ENCODE measurements at regions not wholly inside any gene's neighbourhood (a gene's known extent, or its start where the extent isn't known, plus 50 kb on each side); places are given as distances from the start of the nearest gene placed in this dataset.
A peak's percentile ranks its signal among the peaks of the same experiment; 100 is the strongest.

GRCh38 chr3:124491098-124491497 lies 239.2 kb upstream of the UMPS start:
- TF ChIP-seq, protein P1, sequence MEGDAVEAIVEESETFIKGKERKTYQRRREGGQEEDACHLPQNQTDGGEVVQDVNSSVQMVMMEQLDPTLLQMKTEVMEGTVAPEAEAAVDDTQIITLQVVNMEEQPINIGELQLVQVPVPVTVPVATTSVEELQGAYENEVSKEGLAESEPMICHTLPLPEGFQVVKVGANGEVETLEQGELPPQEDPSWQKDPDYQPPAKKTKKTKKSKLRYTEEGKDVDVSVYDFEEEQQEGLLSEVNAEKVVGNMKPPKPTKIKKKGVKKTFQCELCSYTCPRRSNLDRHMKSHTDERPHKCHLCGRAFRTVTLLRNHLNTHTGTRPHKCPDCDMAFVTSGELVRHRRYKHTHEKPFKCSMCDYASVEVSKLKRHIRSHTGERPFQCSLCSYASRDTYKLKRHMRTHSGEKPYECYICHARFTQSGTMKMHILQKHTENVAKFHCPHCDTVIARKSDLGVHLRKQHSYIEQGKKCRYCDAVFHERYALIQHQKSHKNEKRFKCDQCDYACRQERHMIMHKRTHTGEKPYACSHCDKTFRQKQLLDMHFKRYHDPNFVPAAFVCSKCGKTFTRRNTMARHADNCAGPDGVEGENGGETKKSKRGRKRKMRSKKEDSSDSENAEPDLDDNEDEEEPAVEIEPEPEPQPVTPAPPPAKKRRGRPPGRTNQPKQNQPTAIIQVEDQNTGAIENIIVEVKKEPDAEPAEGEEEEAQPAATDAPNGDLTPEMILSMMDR (conservative IDR thresholded peaks at IDR 0.05; ENCODE audit: low read depth, low read length) = no peak
- no peak for DNase-seq (ENCODE audit: low read depth)
- H3K4me3 ChIP-seq (ENCODE audit: low read depth, low read length) = no peak overlapping the region

DNA sequence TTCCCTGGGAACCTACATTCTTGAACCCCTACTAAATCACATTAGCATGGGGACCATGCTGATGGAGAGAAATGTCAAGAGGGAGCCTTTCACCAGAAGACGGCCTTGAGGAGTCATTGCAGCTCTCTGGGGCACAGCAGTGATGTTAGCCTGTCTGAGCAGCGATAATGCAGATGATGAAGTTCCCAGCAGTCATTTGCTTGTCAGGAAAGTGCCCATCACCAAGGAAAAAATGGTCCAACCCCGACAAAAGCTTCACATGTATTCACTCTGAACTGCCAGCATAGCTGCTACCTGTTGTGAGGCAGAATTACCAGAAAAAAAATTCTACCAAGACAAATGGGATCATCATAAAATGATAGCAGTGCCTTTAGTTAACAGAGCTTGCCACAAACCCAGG lies 238.4 kb upstream of the UMPS start:
- no peak overlapping the region for H3K4me3 ChIP-seq (ENCODE audit: low read depth, low read length)
- TF ChIP-seq, protein P1 (conservative IDR thresholded peaks at IDR 0.05; ENCODE audit: low read depth, low read length) = no peak
- no peak for DNase-seq (ENCODE audit: low read depth)

DNA sequence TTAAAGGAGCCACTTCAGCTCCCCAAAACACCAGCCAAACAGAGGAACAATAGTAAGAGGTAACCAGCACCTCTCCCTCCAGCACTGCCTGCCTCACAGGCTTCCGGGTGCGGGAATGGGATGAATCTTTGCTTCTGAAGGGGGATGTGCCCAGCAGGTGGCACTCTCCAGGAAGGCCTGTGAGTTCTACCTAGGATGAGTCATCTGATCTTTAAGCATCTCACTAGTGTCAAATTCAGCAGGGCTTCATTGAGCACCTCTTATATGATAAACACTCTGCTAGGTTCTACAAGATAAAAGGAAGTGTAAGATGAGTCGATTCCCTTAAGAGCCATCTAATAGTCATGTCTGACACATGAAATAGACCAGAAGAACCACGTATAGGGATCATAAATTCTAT lies 237.4 kb upstream of the UMPS start:
- DNase-seq (ENCODE audit: low read depth) = no peak

DNA sequence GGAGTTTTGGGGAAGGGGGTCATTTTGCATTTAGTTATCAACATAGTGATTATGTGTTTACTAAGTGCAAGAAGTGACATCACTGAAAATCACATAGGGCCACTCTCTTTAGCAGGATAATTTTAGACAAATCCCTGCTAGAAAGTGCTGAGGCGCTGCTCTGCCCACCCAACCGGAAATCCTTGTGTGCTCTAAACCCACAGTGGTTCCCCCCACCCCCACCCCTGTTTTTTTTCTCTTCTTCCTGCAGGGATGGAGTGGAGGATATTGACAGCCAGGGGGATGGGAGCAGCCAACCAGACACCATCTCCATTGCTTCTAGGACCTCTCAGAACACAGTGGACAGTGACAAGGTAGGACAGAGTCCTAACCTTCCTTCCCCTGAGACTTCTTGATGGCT lies 234.2 kb upstream of the UMPS start:
- TF ChIP-seq, protein P1 (conservative IDR thresholded peaks at IDR 0.05; ENCODE audit: low read depth, low read length) = no peak
- no peak for DNase-seq (ENCODE audit: low read depth)
- no peak overlapping the region for H3K4me3 ChIP-seq (ENCODE audit: low read depth, low read length)

More for the DNA sequence above, 237.4 kb upstream of the UMPS start:
- H3K4me3 ChIP-seq (ENCODE audit: low read depth, low read length) = no peak overlapping the region
- TF ChIP-seq, protein P1 (conservative IDR thresholded peaks at IDR 0.05; ENCODE audit: low read depth, low read length) = peak; percentile 91

DNA sequence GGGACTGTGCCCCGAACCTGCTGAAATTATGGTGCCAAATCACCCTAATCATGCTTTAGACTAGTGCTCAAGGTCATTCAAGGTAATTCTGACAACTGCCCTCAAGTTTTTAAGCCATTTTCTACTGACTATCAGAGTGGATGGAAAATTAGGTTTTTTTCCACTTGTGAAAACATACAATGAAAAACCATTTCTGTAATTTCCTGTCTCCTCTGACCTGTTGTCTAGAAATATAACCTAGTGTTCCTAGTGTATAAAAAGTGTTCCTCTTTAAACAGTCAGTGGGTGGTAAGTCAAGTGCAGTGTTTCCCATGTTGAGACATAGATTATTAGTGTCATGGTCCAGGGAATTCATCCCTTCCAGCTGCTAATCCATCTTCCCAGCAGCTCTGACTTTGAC lies 232.8 kb upstream of the UMPS start:
- DNase-seq (ENCODE audit: low read depth) = no peak
- TF ChIP-seq, protein P1 (conservative IDR thresholded peaks at IDR 0.05; ENCODE audit: low read depth, low read length) = no peak
- no peak overlapping the region for H3K4me3 ChIP-seq (ENCODE audit: low read depth, low read length)

DNA sequence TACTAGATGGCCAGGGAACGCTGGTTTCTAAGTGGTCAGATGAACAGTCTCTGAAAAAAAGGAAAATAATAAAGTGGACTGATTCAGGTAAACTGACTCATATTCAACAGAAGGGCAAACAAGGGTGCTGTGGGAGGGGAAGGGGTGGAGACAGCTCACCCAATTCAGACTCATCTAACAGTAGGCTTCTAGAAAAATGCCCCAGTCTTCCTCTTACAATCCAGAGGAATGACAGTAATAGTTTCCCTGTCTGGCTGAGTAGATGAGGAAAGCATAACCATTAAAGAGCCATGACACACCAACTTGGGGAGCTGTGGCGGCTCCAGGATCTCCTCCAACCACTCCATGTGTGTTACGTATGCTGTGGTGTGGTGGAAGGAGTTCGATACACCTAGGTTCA lies 231.4 kb upstream of the UMPS start:
- TF ChIP-seq, protein P1 (conservative IDR thresholded peaks at IDR 0.05; ENCODE audit: low read depth, low read length) = no peak
- DNase-seq (ENCODE audit: low read depth) = no peak

GRCh38 chr3:124504332-124505059 lies 225.8 kb upstream of the UMPS start:
- no peak for DNase-seq (ENCODE audit: low read depth)
- TF ChIP-seq, protein P1 (conservative IDR thresholded peaks at IDR 0.05; ENCODE audit: low read depth, low read length) = no peak
- no peak overlapping the region for H3K4me3 ChIP-seq (ENCODE audit: low read depth, low read length)

More for the DNA sequence above, 231.4 kb upstream of the UMPS start:
- H3K4me3 ChIP-seq (ENCODE audit: low read depth, low read length) = no peak overlapping the region

Data from epithelial cell of proximal tubule (primary cell).